ENCODE measurements at regions not wholly inside any gene's neighbourhood (a gene's known extent, or its start where the extent isn't known, plus 50 kb on each side); places are given as distances from the start of the nearest gene placed in this dataset.

DNA sequence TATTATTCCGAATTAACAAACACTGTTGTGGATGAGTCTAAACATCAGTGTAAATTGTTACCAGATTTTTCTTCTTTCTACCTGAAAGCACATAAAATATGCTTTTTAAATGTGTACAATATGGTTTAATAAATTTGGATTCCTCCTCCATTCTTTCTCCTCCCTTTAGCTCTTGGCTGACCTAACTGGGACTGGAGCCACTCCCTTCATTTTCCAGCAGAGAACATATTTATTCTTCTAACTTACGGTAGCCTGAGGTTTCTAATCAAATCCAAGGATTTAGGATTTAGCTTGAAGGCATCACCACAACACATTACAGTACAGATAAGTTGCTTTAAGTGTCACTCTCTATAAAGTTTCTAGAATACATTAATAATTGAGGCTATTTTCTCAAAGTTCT, 88.2 kb upstream of the SEMA3C start:
- no peak for DNase-seq (ENCODE audit: low spot score)
- H3K27ac Mint-ChIP-seq = no peak overlapping the region
- no peaks in the 10 kb centered on the region for H3K4me1 Mint-ChIP-seq
- peaks cover 10% of the 10 kb centered on the region for H3K36me3 Mint-ChIP-seq
- ChIA-PET CTCF (no interaction called here), POLR2A (no interaction called here)
- H3K27me3 Mint-ChIP-seq (ENCODE audit: low read depth) = no peaks in the 10 kb centered on the region
- H3K9me3 Mint-ChIP-seq = peaks cover 22% of the 10 kb centered on the region
- H3K4me3 Mint-ChIP-seq = no peak overlapping the region
- TF ChIP-seq PRRX2 (CRISPR knock-in tag; IDR thresholded peaks at IDR 0.05) (no peak), ZNF512 (CRISPR knock-in tag; IDR thresholded peaks at IDR 0.05; ENCODE audit: borderline replicate concordance) (no peak), ERG (CRISPR knock-in tag; IDR thresholded peaks at IDR 0.05) (no peak), ZNF219 (CRISPR knock-in tag; IDR thresholded peaks at IDR 0.05; ENCODE audit: borderline replicate concordance) (no peak), FOXP1 (CRISPR knock-in tag; IDR thresholded peaks at IDR 0.05; ENCODE audit: borderline replicate concordance) (no peak), ZNF281 (CRISPR knock-in tag; IDR thresholded peaks at IDR 0.05) (no peak), USF2 (CRISPR knock-in tag; IDR thresholded peaks at IDR 0.05) (no peak), SOX15 (CRISPR knock-in tag; IDR thresholded peaks at IDR 0.05) (no peak), ZNF396 (CRISPR knock-in tag; IDR thresholded peaks at IDR 0.05; ENCODE audit: borderline replicate concordance) (no peak), RORB (CRISPR knock-in tag; IDR thresholded peaks at IDR 0.05) (no peak)
- TF ChIP-seq, protein P1, sequence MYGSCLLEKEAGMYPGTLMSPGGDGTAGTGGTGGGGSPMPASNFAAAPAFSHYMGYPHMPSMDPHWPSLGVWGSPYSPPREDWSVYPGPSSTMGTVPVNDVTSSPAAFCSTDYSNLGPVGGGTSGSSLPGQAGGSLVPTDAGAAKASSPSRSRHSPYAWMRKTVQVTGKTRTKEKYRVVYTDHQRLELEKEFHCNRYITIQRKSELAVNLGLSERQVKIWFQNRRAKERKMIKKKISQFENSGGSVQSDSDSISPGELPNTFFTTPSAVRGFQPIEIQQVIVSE (CRISPR knock-in tag; IDR thresholded peaks at IDR 0.05; ENCODE audit: borderline replicate concordance) = no peak
- TF ChIP-seq, protein P2, sequence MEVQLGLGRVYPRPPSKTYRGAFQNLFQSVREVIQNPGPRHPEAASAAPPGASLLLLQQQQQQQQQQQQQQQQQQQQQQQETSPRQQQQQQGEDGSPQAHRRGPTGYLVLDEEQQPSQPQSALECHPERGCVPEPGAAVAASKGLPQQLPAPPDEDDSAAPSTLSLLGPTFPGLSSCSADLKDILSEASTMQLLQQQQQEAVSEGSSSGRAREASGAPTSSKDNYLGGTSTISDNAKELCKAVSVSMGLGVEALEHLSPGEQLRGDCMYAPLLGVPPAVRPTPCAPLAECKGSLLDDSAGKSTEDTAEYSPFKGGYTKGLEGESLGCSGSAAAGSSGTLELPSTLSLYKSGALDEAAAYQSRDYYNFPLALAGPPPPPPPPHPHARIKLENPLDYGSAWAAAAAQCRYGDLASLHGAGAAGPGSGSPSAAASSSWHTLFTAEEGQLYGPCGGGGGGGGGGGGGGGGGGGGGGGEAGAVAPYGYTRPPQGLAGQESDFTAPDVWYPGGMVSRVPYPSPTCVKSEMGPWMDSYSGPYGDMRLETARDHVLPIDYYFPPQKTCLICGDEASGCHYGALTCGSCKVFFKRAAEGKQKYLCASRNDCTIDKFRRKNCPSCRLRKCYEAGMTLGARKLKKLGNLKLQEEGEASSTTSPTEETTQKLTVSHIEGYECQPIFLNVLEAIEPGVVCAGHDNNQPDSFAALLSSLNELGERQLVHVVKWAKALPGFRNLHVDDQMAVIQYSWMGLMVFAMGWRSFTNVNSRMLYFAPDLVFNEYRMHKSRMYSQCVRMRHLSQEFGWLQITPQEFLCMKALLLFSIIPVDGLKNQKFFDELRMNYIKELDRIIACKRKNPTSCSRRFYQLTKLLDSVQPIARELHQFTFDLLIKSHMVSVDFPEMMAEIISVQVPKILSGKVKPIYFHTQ (CRISPR knock-in tag; IDR thresholded peaks at IDR 0.05) = no peak
- TF ChIP-seq, protein P3, sequence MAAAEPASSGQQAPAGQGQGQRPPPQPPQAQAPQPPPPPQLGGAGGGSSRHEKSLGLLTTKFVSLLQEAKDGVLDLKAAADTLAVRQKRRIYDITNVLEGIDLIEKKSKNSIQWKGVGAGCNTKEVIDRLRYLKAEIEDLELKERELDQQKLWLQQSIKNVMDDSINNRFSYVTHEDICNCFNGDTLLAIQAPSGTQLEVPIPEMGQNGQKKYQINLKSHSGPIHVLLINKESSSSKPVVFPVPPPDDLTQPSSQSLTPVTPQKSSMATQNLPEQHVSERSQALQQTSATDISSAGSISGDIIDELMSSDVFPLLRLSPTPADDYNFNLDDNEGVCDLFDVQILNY (CRISPR knock-in tag; IDR thresholded peaks at IDR 0.05) = no peak
- TF ChIP-seq, protein P4, sequence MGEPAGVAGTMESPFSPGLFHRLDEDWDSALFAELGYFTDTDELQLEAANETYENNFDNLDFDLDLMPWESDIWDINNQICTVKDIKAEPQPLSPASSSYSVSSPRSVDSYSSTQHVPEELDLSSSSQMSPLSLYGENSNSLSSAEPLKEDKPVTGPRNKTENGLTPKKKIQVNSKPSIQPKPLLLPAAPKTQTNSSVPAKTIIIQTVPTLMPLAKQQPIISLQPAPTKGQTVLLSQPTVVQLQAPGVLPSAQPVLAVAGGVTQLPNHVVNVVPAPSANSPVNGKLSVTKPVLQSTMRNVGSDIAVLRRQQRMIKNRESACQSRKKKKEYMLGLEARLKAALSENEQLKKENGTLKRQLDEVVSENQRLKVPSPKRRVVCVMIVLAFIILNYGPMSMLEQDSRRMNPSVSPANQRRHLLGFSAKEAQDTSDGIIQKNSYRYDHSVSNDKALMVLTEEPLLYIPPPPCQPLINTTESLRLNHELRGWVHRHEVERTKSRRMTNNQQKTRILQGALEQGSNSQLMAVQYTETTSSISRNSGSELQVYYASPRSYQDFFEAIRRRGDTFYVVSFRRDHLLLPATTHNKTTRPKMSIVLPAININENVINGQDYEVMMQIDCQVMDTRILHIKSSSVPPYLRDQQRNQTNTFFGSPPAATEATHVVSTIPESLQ (CRISPR knock-in tag; IDR thresholded peaks at IDR 0.05) = no peak
- ATAC-seq = no peak
